Fibroblast of villous mesenchyme (primary cell): ENCODE measurements at regions not wholly inside any gene's neighbourhood (a gene's known extent, or its start where the extent isn't known, plus 50 kb on each side); places are given as distances from the start of the nearest gene placed in this dataset.

Experiments
- DNase-seq: peaks from one replicate; pipeline ENCODE4 v3.0.0-alpha.2; 2010; ENCODE audit warnings: low read depth
- H3K4me3 ChIP-seq: 2 replicates; pipeline ENCODE4 v1.5.1; 2011; ENCODE audit warnings: low read depth, mild to moderate bottlenecking, low read length
- CTCF ChIP-seq: IDR thresholded peaks from 2 replicates; pipeline ENCODE4 v1.5.1; 2012; ENCODE audit warnings: low read depth, mild to moderate bottlenecking, low read length; ENCODE audit not compliant: insufficient read depth

GRCh38 chr3:46116996-46117395 is 89.7 kb upstream of the XCR1 start:
- no peak for DNase-seq
- no peak for TF ChIP-seq CTCF
- H3K4me3 ChIP-seq: no peak overlapping the region

GRCh38 chr3:46114323-46114988 is 87.2 kb upstream of the XCR1 start:
- no peak overlapping the region for H3K4me3 ChIP-seq
- DNase-seq: peak; percentile 93
- no peak for TF ChIP-seq CTCF

- no peak for DNase-seq
- H3K4me3 ChIP-seq: no peak overlapping the region
- no peak for TF ChIP-seq CTCF
Measured at GRCh38 chr3:46113608-46114007, 86.3 kb upstream of the XCR1 start.

- no peak for TF ChIP-seq CTCF
- DNase-seq: no peak
- H3K4me3 ChIP-seq: no peak overlapping the region
Measured at GRCh38 chr3:46112984-46113383, 85.7 kb upstream of the XCR1 start.

- H3K4me3 ChIP-seq: no peak overlapping the region
- no peak for TF ChIP-seq CTCF
- no peak for DNase-seq
Measured at GRCh38 chr3:46112296-46112695, 85.0 kb upstream of the XCR1 start.

- no peak for TF ChIP-seq CTCF
- H3K4me3 ChIP-seq: no peak overlapping the region
- DNase-seq: peak; percentile 71
Measured at GRCh38 chr3:46110701-46111493, 83.6 kb upstream of the XCR1 start.

GRCh38 chr3:46107682-46108081 is 80.4 kb upstream of the XCR1 start:
- no peak overlapping the region for H3K4me3 ChIP-seq
- DNase-seq: no peak
- no peak for TF ChIP-seq CTCF
